NCI-H1930 (cell line): ENCODE measurements at regions not wholly inside any gene's neighbourhood (a gene's known extent, or its start where the extent isn't known, plus 50 kb on each side); places are given as distances from the start of the nearest gene placed in this dataset.
A peak's percentile ranks its signal among the peaks of the same experiment; 100 is the strongest.

Experiments used
- DNase-seq, 2 experiments: peaks; one replicate each; lab custom pipeline; 2025; lab: John Stamatoyannopoulos, UW

DNA sequence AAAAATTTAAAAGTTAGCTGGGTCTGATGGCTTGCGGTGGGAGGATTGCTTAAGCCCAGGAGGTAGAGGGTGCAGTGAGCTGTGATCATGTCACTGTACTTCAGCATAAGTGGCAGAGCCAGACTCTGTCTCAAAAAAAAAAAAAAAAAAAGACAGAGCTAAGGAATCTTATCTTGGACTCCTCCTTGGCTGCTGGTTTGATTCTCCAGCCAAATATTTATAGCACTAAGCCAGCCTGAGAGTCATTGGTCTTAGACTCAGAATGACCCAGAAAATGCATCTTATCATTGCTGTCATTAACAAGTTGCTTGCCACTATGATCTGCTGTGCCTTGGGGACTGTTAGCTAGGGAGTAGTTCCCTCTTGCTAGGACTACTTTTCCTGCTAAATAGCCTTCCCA lies 164.7 kb downstream of the GNAT3 start:
- no peak for DNase-seq

DNA sequence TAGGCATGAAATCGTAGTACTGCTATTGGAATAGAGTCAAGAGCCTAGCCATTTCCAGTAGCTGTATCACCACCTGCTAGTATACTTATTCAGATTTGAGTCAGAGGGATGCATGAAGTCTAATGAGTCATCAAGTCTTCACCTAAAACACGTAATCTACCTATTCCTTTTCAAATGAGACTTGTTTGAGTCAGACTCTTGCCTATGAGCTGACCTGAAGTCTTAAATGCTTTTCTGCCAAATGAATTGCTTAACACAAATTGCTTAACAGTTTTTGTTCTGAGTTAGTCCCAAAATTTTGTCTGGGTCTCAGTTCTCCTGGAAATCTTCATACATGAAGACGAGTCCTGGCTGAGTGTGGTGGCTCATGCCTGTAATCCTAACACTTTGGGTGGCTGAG lies 165.2 kb downstream of the GNAT3 start:
- no peak for DNase-seq

DNA sequence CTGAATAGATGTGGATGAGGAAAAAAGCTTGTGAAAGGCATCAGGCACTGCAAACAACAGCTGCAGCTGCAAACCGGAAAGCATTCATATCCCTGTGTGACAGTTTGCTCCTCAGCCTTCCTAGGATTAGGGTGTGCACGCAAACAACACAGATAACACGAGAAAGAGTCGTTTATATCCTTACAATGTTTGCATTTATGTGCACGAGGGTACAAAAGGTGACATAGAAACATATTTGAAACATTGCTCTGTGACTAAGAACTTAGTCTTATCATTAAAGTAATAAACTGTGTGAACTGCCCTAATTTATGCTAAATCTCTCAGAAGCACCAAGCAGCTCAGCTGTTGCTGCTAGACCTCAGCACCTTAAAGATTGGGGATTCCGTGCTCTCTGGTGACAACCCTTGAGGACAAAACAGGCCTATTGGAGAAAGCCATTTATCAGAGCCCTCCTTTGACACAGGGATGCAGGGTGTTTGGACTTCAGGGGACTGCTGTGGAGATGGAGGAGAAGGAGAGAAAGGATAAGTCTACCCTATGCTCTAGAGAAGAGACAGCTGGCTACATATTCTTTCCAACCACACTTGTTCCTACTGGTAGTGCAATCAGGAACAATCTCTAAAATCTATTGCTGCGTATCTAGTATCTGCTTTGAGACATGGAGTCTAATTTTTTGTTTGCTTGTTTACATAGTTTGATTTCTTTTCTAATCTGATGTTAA lies 176.2 kb downstream of the GNAT3 start:
- peak; percentile 14 to 32 for DNase-seq

DNA sequence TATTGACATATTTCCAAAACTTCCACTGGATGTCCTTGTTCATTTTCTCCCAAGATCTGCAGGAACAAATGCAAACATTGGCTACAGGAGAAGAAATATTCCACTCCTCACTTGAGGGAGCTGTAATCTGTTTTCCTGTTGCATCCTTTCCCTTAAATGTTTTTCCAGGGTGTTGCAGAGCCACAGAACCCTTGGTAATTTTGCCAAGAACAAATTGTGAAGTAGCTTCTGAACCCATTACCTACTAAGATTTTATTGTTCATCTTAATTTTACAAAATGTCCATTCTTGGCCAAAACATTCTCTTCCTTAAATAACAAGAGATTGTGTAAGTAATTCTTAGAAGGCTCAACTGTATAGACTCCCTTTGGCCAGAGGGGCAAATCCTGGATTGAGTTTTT lies 177.0 kb downstream of the GNAT3 start:
- DNase-seq = no peak

DNA sequence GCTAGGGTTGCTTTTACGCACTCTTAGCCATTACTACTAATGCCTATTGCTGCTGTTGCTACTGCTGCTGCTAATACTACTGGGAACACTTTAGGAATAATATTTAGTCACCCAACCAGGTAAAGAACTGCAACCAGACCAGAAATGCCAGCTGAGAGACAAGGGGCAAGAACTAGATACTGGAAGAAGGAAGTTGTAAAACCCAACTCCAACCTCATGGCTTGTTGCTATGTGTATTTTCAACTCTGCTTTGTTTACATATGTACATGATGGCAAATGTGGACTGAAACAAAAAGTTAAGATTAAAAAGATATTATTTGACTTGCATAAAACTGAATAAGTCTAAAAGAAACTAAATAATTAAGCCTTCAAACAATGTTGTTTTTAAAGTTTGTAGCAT lies 177.7 kb downstream of the GNAT3 start:
- no peak for DNase-seq

DNA sequence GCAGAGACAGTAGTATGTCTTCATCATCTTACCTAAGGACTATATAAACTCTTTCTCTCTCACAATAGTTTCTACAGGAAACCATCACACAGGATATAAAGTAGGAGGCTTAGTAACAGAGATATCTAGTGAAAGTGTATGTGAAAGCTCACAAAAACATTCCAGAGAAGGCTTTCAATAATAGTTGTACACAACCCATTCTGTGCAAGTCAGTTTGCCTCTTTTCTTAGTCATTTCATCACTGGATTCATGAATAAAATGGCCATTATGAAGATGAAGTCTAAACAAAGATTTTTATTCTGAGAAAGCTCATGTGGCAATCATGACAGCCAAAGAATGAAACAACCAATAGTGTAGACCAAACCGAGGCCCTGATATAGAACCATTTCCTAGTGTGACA lies 178.8 kb downstream of the GNAT3 start:
- DNase-seq = no peak

DNA sequence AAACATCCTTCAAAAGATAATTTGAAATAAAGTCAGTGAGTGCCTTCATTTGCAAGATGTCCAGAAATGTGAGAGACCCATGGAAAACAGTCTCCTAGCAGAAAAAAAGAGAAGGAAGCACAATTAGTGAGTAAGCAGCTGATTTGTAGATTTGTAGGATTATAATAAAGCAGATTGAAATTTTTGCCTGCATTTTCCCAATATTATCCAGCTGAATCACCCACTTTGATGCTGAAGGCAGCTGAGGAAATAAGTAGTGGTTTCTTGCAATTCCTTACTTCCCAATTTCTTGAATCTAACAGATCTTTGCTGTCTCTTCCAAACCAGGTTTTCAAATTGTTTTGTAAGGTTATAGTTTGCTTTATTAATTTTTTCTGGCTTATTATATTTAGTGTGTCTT lies 181.4 kb downstream of the GNAT3 start:
- DNase-seq = no peak

DNA sequence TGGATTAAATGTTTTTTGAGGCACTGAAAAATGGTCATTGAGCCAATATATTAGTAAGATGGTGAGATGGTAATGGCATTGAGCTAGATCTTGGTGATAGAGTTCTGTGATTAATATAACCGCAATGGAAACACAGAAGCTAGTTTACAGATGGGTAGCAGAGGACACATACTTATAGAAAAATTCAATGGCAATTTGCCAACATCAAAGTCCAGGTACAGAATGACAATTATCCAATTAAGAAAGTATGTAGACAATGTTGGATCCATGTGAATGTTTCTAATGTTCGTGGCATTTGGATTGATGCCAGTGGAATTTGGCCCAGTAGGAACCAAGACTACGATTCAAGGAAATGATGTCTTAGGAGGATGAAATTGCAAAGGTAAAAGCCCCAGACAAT lies 187.8 kb downstream of the GNAT3 start:
- DNase-seq = no peak

DNA sequence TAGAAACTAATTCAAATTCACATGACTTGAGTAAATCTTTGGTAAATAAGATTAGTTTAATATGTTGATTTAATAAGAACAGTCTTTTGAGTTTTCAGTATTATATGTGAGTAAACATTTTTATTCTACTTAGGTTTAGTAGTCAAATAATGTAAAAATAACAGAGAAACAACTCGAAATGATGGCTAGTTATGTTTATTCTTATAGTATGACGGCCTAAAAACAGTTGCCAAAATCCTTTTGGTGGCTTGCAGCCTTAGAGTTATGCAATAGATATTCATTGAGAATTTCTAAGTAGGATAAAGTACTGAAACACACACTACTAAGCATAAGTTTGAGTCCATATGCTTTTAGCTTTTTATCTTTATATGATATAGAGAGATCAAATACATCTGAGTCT lies 184.8 kb downstream of the GNAI1 start:
- DNase-seq = no peak

DNA sequence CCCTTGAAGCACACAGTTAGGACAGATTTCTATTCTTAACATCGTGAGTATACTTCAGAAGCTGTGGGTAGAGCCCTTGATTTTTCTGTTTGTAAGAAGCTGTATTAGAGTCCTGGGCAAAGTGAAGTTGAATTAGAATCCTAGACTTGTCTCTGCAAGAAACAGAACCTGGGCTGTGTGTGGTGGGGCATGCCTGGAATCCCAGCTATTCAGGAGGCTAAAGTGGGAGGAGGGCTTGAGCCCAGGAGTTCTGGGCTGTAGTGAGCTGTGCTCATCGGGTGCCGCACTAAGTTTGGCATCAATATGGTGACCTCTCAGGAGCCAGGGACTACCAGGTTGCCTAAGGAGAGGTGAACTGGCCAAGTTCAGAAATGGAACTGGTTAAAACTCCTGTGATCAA lies 183.4 kb downstream of the GNAI1 start:
- DNase-seq = no peak

DNA sequence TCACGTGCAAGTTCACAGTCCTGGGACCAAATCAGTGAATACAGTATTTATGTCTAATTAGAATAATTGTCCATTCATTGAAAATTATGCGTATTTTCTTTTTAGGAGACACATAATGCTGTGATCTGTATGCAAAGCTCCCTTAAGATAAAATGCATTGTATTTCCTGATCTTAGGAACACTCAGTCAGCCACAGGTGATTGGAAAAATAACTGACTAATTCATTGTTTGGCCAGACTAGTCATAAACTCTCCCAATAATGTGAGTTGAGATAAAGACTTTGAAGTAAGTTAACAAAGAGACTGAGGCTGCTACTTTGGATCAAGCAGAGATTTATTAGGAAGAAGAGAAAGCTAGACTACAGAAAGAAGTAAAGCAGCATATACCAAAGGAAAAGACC lies 182.2 kb downstream of the GNAI1 start:
- DNase-seq = no peak

DNA sequence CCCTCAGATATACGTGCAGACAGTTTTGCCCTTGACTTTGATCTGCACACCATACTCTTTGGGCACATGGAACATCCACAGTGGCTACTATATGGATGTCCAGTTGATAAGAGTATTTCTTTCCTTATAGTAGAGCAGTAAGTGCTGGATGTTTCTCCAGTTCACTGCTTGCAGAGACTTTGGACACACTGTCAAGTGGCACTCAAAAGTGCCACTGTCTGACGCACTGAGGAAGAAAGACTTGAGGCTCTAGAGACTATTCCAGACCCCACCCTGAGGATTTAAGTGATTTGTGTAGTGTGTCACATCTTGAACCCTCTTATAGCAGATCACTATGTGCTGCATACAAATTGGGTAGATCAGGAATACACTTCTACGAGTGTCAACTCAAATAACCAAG lies 179.1 kb downstream of the GNAI1 start:
- DNase-seq = no peak

DNA sequence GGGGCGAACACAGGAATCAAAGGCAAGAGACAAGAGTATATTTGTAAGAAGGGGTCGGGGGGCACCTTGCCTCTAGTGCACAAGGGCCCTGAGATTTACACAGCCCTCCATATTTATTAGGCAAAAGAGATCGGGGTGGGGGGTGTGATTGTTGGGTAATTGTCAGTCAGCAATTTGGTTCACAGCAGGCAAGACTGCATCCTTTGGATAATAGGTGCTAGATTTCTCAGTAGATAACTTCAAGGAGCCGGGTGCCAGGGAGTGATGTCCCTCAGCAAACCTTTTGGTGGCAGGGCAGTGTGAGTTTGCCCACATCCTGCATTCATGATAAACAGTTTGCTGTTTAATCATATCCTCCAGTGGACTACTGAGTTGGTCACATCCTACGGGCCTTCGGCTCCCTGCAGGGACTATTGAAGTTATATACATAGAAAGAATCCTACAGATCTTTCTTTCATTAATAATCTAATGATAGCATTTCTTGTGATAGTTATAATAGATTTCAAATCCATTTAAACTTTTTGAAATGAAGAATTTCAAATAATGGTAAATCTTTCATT lies 178.5 kb downstream of the GNAI1 start:
- no peak for DNase-seq

DNA sequence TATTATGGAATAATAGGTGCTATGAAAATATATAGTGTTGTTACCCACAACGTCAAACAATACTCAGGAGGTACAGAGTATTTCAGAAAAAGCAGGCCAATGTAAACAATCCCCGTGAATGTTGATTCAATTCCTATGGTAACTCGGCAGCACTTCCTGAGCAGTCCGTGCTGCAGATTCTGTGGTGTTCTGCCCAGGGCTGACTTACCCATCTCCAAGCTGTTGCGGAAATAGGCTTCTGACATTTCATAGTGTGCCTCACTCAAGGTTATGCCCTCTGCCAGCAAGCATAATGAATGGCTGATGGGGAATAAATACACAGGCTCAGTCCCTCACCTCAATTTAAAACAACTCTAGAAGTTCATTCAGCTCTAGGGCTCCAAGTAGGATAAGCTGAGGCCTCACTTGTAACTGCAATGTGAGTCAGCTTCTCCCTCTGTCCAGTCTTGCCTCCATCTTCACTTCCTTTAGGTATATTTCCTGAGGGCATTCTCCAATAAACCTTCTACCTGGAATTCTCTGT lies 177.6 kb downstream of the GNAI1 start:
- no peak for DNase-seq

DNA sequence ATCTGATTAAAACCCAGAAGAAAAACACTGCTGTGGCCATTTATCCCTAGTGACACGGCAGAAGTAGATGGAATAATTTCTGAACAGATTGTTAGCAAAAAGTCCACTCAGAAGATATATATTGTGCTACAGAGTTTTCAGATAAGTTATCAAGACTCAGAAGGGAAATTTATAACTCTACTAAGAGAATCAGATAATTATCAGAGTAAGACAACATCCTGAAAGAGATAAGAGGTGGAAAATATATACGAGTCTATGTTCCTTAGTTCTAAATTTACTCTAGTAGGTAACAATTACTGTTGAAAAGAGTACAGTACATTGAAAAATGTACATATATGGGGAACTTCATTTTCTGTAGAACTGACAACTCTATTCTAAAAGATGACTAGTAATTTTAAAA lies 176.7 kb downstream of the GNAI1 start:
- no peak for DNase-seq

DNA sequence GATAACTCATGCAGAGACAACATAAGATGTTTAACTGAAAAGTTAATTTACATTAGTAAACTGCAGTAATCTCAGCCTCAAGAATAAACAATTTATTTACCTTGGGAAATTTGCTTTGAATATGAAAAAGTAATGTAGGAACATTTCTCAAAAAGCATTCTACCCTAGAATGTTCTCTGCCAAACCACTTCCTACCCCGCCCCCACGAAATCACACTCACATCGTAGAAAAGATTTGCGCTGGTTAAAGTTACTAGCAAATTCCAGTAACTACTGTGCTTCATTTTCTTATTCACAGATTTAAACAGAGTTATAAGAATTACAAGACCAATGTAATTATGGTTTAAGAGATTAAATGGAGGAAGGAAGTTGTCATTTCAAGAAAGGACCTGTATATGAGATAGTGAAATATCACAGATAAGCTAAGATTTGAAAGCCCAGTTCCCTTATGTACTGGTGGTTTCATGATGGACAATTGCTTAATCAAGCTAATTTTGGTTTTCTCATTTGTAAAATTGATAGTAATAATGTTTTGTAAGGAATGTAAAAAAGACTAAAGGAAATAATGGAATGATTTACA lies 175.4 kb downstream of the GNAI1 start:
- DNase-seq = no peak

DNA sequence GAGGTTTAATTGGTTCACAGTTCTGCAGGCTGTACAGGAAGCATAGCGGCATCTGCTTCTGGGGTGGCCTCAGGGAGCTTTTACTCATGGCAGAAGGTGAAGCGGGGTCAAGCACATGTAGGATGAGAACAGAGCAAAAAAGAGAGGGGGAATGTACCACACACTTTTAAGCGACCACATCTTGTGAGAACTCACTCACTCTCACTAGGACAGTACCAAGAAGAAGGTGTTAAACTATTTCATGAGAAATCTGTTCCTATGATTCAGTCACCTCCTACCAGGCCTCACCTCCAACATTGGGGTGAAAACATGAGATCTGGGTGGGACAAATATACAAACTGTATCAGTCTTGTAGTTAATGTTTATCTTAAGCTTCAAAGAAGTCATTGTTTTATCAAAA lies 174.7 kb downstream of the GNAI1 start:
- DNase-seq = no peak

DNA sequence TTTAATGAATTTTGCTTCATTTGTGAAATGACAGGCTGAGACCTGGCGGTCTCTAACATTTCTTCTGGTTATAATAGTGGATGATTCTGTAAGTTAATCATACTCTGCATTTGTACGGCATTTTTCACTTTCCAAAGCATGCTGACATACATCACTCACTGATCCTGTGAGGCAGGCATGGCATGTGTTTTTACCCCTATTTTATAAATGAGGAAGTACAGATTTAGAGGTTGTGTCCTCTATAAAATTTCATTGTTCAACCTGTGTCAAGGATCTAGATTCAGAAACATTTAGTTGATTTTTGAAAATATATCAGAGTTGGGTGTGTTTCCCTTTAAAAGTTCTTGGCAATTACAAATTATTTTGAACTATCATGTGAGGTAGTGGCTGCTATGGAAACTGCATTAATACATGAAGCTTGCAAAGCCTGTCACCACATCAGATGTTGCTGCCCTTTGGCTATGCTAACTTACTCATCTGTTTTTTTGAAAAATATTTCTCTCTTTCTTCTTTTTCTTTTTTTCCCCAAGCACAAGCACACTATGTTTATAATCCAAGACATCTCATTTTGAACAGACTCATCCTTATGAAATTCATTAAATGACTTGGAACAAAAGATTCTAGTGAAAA lies 172.7 kb downstream of the GNAI1 start:
- DNase-seq = no peak

DNA sequence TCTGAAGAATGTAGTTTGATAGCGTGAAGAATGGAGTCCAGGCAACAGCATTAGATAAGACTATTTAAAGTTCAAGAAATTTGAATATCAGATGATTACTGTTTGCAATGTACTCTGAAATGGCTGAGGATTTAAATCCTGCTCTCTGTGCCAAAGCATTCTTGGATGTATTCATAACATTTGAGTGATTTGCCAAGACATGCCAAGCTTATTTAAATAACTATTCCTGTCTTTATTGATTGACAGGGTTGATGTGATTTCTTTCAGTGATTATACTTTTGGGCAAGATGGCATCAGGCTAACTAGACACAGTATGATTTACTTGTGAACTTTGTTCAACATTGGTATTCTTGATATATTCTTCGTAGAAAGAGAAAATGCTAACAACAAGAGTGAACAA lies 168.7 kb downstream of the GNAI1 start:
- no peak for DNase-seq

DNA sequence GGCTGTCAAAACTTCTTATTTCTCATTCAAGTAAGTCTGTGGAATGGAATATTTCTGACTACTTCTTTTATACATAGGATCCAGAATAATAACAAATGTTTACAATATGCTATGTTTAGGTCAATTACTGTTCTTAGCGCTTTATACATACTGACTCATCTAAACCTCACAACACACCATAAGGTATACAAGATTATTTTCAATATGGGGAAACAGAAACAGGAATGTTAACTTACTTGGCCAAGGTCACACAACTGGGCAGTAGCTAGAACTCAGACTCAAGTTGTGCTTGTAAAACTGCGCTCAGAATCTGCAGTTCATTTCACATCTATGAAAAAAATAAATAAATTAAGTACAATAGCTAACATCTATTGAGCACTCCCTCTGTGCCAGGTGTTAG lies 168.0 kb downstream of the GNAI1 start:
- DNase-seq = no peak

DNA sequence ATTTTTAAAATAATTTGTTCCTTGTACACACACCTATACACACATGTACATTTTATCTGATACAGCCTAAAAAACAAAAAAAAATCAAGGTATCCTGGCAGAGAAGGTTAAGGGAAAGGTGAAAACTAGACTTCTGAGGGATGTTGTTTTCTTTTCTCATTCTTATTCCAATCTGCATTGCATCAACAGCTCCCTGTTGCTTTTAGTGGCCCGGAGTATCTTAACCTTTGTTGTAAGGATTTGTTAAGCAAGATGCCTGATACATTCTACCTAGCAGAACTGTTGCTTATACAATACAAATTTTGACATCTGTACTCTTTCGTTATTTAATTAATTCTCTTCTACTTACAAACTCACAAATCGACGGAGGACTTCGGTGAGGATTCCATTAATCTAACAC lies 167.4 kb downstream of the GNAI1 start:
- no peak for DNase-seq

DNA sequence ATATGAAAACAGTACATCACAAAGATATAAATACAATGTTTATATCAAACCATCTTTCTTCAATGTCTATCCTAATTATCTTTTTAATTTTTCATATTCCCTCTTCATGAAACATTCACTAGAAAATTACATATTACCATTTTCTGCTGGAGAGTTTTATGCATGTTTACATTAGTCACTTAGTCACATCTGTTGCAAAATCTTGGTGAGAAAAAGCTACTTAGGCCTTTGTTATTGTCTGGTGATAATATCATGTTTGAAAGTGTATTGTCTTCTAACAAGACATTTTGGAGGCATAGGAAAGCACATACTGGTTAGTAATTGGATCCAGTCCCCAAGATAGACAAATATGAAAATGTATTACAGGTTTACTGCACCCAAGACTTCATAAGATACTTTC lies 163.6 kb downstream of the GNAI1 start:
- no peak for DNase-seq

DNA sequence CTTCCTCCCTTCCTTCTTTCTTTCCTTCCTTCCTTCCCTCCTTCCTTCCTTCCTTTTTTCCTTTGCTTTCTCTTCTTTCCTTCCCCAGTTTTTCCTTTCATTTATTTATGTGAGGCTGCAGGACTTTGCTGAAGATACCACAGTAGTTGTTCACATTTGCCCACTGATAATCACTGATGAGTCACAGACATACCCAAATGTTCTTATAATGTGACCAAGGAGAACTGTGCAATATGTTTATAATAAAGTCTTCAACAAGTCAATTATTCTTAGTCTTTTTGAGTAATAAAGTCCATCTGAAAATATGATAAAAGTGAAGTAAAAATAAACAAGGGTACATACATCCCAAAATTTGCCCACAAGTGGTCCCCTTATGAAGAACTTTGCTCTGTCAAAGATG lies 159.7 kb downstream of the GNAI1 start:
- no peak for DNase-seq
